IMR-90 (cell line): ENCODE measurements at regions not wholly inside any gene's neighbourhood (a gene's known extent, or its start where the extent isn't known, plus 50 kb on each side); places are given as distances from the start of the nearest gene placed in this dataset.

Experiments used
- ATAC-seq: fragments of 200-7000 bp; cut with Tn5 transposase; 2 replicates; pipeline ENCODE4 v1.9.1; 2020; ENCODE audit warnings: low read depth, mild to moderate bottlenecking, moderate library complexity
- BruUV-seq: library from RNA; stranded (reverse); fragments of 400-500 nt; replicated peaks from 2 replicates; lab custom pipeline; 2021; lab: Mats Ljungman, UMichigan
- CTCF ChIA-PET: fragments of 300-600 bp; formaldehyde crosslinking; extraction: SDS; loops from one replicate; lab custom pipeline; 2021; ENCODE audit warnings: antibody characterized with exemption; lab: Yijun Ruan, JAX
- POLR2A ChIA-PET: fragments of 300-600 bp; sonication (Branson Sonifier 250); formaldehyde crosslinking; loops from one replicate; lab custom pipeline; 2022; ENCODE audit warnings: antibody characterized with exemption; ENCODE audit not compliant: unreplicated experiment; lab: Charles Lee
- DNase-seq: peaks from one replicate; pipeline ENCODE4 v3.0.0; 2013
- H2AFZ ChIP-seq: replicated peaks from 2 replicates; pipeline ENCODE3; 2013; ENCODE audit warnings: low read length, mild to moderate bottlenecking; ENCODE audit not compliant: poor library complexity
- H2AK5ac ChIP-seq: 2 replicates; pipeline ENCODE4 v1.6.1; 2013; ENCODE audit warnings: low read depth, low read length, inconsistent platforms
- H2AK9ac ChIP-seq: replicated peaks from 2 replicates; pipeline ENCODE3; 2013; ENCODE audit warnings: mild to moderate bottlenecking, low read depth, low read length, moderate library complexity; ENCODE audit not compliant: poor library complexity
- H2BK120ac ChIP-seq: 2 replicates; pipeline ENCODE4 v1.6.1; 2013; ENCODE audit warnings: low read depth, low read length, inconsistent platforms
- H2BK15ac ChIP-seq: 3 replicates; pipeline ENCODE4 v1.6.1; 2013; ENCODE audit warnings: low read depth, low read length, inconsistent platforms
- H2BK20ac ChIP-seq: 2 replicates; pipeline ENCODE4 v1.6.1; 2013; ENCODE audit warnings: low read depth, mild to moderate bottlenecking, inconsistent platforms, low read length, moderate library complexity
- H2BK5ac ChIP-seq: 2 replicates; pipeline ENCODE4 v1.6.1; 2013; ENCODE audit warnings: mild to moderate bottlenecking, low read depth, low read length, inconsistent platforms; ENCODE audit not compliant: poor library complexity, severe bottlenecking
- H3K14ac ChIP-seq: replicated peaks from 2 replicates; pipeline ENCODE4 v1.6.1; 2013; ENCODE audit warnings: low read depth, low read length, inconsistent platforms
- H3K18ac ChIP-seq: 2 replicates; pipeline ENCODE4 v1.6.1; 2013; ENCODE audit warnings: low read depth, low read length, control low read depth
- H3K23ac ChIP-seq: 2 replicates; pipeline ENCODE4 v1.6.1; 2013; ENCODE audit warnings: low read depth, low read length, inconsistent platforms
- H3K27ac ChIP-seq: 2 replicates; pipeline ENCODE4 v1.5.1; 2013; ENCODE audit warnings: mild to moderate bottlenecking, control low read depth, low read length; ENCODE audit not compliant: insufficient read depth
- H3K27me3 ChIP-seq: 2 replicates; pipeline ENCODE4 v1.6.1; 2013; ENCODE audit warnings: low read length; ENCODE audit not compliant: control insufficient read depth, insufficient read depth
- H3K36me3 ChIP-seq: 2 replicates; pipeline ENCODE4 v1.6.1; 2013; ENCODE audit warnings: low read length, mixed read lengths; ENCODE audit not compliant: control insufficient read depth, insufficient read depth
- H3K4ac ChIP-seq: 2 replicates; pipeline ENCODE4 v1.6.1; 2013; ENCODE audit warnings: low read depth, low read length, inconsistent platforms
- H3K4me1 ChIP-seq: 2 replicates; pipeline ENCODE4 v1.6.1; 2013; ENCODE audit warnings: low read length, mixed read lengths; ENCODE audit not compliant: control insufficient read depth, insufficient read depth
- H3K4me2 ChIP-seq: 2 replicates; pipeline ENCODE4 v1.6.1; 2013; ENCODE audit warnings: low read depth, mild to moderate bottlenecking, control low read depth, low read length, moderate library complexity
- H3K4me3 ChIP-seq: 2 replicates; pipeline ENCODE4 v1.5.1; 2013; ENCODE audit warnings: low read depth, mild to moderate bottlenecking, control low read depth, low read length, moderate library complexity; ENCODE audit not compliant: insufficient read depth
- H3K56ac ChIP-seq: 2 replicates; pipeline ENCODE4 v1.6.1; 2013; ENCODE audit warnings: low read length, inconsistent platforms; ENCODE audit not compliant: insufficient read depth; ENCODE audit errors: extremely low read depth
- H3K79me1 ChIP-seq, 2 experiments: 2 replicates each; pipeline ENCODE4 v1.6.1; 2013; ENCODE audit warnings: low read length in 2 of 2, inconsistent platforms in 1 of 2, low read depth in 1 of 2
- H3K9ac ChIP-seq: 2 replicates; pipeline ENCODE4 v1.6.1; 2013; ENCODE audit warnings: low read depth, low read length, control low read depth
- H3K9me1 ChIP-seq: 2 replicates; pipeline ENCODE4 v1.6.1; 2013; ENCODE audit warnings: low read length, inconsistent platforms; ENCODE audit not compliant: insufficient read depth
- H3K9me3 ChIP-seq: 2 replicates; pipeline ENCODE4 v1.6.1; 2013; ENCODE audit warnings: low read length; ENCODE audit not compliant: control insufficient read depth, insufficient read depth
- H4K20me1 ChIP-seq: 2 replicates; pipeline ENCODE4 v1.6.1; 2013; ENCODE audit warnings: low read length, inconsistent platforms; ENCODE audit not compliant: insufficient read depth
- H4K5ac ChIP-seq: 2 replicates; pipeline ENCODE4 v1.6.1; 2013; ENCODE audit warnings: mild to moderate bottlenecking, low read depth, low read length, control low read depth
- H4K8ac ChIP-seq, 2 experiments: 2 replicates each; pipeline ENCODE4 v1.6.1; 2013; ENCODE audit warnings: low read depth in 2 of 2, low read length in 2 of 2, control low read depth in 1 of 2, inconsistent platforms in 1 of 2
- H4K91ac ChIP-seq: 2 replicates; pipeline ENCODE4 v1.6.1; 2013; ENCODE audit warnings: low read depth, low read length, inconsistent platforms; ENCODE audit not compliant: insufficient read depth
- BHLHE40 ChIP-seq: fragments of 150-350 bp; IDR thresholded peaks from 2 replicates; pipeline ENCODE4 v1.6.1; 2016; ENCODE audit warnings: mild to moderate bottlenecking, low read depth, low read length
- CEBPB ChIP-seq: IDR thresholded peaks from 2 replicates; pipeline ENCODE4 v1.6.1; 2012; ENCODE audit warnings: low read depth, low read length, improper control_type of control experiment
- CHD1 ChIP-seq: IDR thresholded peaks from 2 replicates; pipeline ENCODE4 v1.6.1; 2012; ENCODE audit warnings: low read depth, low read length, improper control_type of control experiment
- FOS ChIP-seq: fragments of 150-350 bp; IDR thresholded peaks from 2 replicates; pipeline ENCODE4 v1.6.1; 2016; ENCODE audit warnings: low read depth, low read length
- MAFK ChIP-seq: IDR thresholded peaks from 2 replicates; pipeline ENCODE4 v1.6.1; 2012; ENCODE audit warnings: low read depth, low read length, improper control_type of control experiment
- MAZ ChIP-seq: IDR thresholded peaks from 2 replicates; pipeline ENCODE4 v1.6.1; 2012; ENCODE audit warnings: low read depth, mild to moderate bottlenecking, low read length, improper control_type of control experiment, moderate library complexity, borderline replicate concordance
- MXI1 ChIP-seq: IDR thresholded peaks from 2 replicates; pipeline ENCODE4 v1.6.1; 2012; ENCODE audit warnings: low read depth, mild to moderate bottlenecking, low read length, moderate library complexity, borderline replicate concordance
- NFE2L2 ChIP-seq: fragments of 150-350 bp; IDR thresholded peaks from 2 replicates; pipeline ENCODE4 v1.6.1; 2016; ENCODE audit warnings: low read depth, mild to moderate bottlenecking, low read length
- POLR2A ChIP-seq: IDR thresholded peaks from 2 replicates; pipeline ENCODE4 v1.6.1; 2012; ENCODE audit warnings: mild to moderate bottlenecking, low read depth, low read length
- RAD21 ChIP-seq: IDR thresholded peaks from 2 replicates; pipeline ENCODE4 v1.6.1; 2012; ENCODE audit warnings: low read length, improper control_type of control experiment
- RCOR1 ChIP-seq: IDR thresholded peaks from 2 replicates; pipeline ENCODE4 v1.6.1; 2012; ENCODE audit warnings: mild to moderate bottlenecking, low read length, improper control_type of control experiment; ENCODE audit not compliant: insufficient replicate concordance
- RFX5 ChIP-seq: IDR thresholded peaks from 2 replicates; pipeline ENCODE4 v1.8.0; 2012; ENCODE audit warnings: low read depth, mild to moderate bottlenecking, low read length, moderate library complexity
- SMC3 ChIP-seq: fragments of 150-350 bp; IDR thresholded peaks from 2 replicates; pipeline ENCODE4 v1.6.1; 2016; ENCODE audit warnings: low read depth, mild to moderate bottlenecking, antibody characterized with exemption, low read length, moderate library complexity
- WGBS, 2 experiments: methylation state at CpG; one replicate each; pipeline versions ENCODE4 v1.1.5 to v1.1.7; 2013; ENCODE audit warnings: missing lambda C conversion rate in 2 of 2; ENCODE audit not compliant: insufficient read length in 1 of 2; ENCODE audit errors: extremely low coverage in 2 of 2; 5-methylcytosine and 5-hydroxymethylcytosine counted together
- dilution Hi-C: fragments of 300-500 bp; cut with HindIII; formaldehyde crosslinking; loops from one replicate; pipeline ENCODE4 v1.14.3; 2018; ENCODE audit warnings: low sequenced_read_pairs; ENCODE audit not compliant: unreplicated experiment
- in situ Hi-C: fragments of 300-500 bp; cut with MboI; formaldehyde crosslinking; loops from 3 replicates; pipeline ENCODE4 v1.14.3; 2019; ENCODE audit warnings: low sequenced_read_pairs, inconsistent platforms, mixed read lengths
- intact Hi-C: fragments of 100-400 bp; cut with micrococcal nuclease; formaldehyde crosslinking; loops from 2 replicates; pipeline ENCODE4 v1.10.0; 2022
- TF ChIP-seq, protein P1 (sequence below): conservative IDR thresholded peaks from 2 replicates; pipeline ENCODE4 v1.5.1; 2012; ENCODE audit warnings: mild to moderate bottlenecking, low read depth, low read length, improper control_type of control experiment
- TF ChIP-seq, protein P2 (sequence below): fragments of 150-350 bp; IDR thresholded peaks from 2 replicates; pipeline ENCODE4 v1.6.1; 2017; ENCODE audit warnings: mild to moderate bottlenecking, antibody characterized with exemption, low read length, low read depth
- TF ChIP-seq, protein P3 (sequence below): fragments of 150-350 bp; IDR thresholded peaks from 2 replicates; pipeline ENCODE4 v1.6.1; 2016; ENCODE audit warnings: low read depth, mild to moderate bottlenecking, low read length, moderate library complexity, borderline replicate concordance

DNA sequence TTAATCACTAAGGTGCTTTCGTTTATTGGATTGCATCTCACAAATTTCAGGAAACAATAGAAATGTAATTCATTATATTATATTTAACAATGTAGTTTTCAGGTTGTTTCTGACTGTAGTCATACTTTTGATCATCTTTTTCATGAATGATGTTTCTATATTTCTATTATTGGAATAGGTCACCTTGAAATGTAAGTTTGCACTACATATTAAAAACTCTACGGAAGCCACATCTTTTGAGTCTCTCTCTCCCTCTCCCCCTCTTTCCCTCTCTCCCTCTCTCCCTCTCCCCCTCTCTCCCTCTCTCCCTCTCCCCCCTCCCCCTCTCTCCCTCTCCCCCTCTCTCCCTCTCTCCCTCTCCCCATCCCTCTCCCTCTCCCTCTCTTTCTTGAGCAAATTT lies 131.3 kb upstream of the FBXL4 start:
- TF ChIP-seq MAFK: no peak
- TF ChIP-seq BHLHE40: no peak
- no peak for TF ChIP-seq SMC3
- TF ChIP-seq MAZ: no peak
- TF ChIP-seq RCOR1: no peak
- no peak for TF ChIP-seq RAD21
- no peak for TF ChIP-seq NFE2L2
- TF ChIP-seq CHD1: no peak
- no peak for TF ChIP-seq RFX5
- TF ChIP-seq MXI1: no peak
- TF ChIP-seq CEBPB: no peak
- TF ChIP-seq, protein P1, sequence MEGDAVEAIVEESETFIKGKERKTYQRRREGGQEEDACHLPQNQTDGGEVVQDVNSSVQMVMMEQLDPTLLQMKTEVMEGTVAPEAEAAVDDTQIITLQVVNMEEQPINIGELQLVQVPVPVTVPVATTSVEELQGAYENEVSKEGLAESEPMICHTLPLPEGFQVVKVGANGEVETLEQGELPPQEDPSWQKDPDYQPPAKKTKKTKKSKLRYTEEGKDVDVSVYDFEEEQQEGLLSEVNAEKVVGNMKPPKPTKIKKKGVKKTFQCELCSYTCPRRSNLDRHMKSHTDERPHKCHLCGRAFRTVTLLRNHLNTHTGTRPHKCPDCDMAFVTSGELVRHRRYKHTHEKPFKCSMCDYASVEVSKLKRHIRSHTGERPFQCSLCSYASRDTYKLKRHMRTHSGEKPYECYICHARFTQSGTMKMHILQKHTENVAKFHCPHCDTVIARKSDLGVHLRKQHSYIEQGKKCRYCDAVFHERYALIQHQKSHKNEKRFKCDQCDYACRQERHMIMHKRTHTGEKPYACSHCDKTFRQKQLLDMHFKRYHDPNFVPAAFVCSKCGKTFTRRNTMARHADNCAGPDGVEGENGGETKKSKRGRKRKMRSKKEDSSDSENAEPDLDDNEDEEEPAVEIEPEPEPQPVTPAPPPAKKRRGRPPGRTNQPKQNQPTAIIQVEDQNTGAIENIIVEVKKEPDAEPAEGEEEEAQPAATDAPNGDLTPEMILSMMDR: no peak
- no peak for TF ChIP-seq FOS
- TF ChIP-seq, protein P2, sequence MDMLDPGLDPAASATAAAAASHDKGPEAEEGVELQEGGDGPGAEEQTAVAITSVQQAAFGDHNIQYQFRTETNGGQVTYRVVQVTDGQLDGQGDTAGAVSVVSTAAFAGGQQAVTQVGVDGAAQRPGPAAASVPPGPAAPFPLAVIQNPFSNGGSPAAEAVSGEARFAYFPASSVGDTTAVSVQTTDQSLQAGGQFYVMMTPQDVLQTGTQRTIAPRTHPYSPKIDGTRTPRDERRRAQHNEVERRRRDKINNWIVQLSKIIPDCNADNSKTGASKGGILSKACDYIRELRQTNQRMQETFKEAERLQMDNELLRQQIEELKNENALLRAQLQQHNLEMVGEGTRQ: no peak
- TF ChIP-seq, protein P3, sequence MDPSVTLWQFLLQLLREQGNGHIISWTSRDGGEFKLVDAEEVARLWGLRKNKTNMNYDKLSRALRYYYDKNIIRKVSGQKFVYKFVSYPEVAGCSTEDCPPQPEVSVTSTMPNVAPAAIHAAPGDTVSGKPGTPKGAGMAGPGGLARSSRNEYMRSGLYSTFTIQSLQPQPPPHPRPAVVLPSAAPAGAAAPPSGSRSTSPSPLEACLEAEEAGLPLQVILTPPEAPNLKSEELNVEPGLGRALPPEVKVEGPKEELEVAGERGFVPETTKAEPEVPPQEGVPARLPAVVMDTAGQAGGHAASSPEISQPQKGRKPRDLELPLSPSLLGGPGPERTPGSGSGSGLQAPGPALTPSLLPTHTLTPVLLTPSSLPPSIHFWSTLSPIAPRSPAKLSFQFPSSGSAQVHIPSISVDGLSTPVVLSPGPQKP: no peak
- no peak for TF ChIP-seq POLR2A
- DNase-seq (no peak), ATAC-seq (no peak)
- POLR2A ChIA-PET: no interaction called here
- Histone ChIP-seq H3K9me3 (no peaks in the 10 kb centered on the region), H2BK20ac (no peak overlapping the region), H2AFZ (no peak overlapping the region), H3K4ac (no peak overlapping the region), H3K56ac (no peak overlapping the region), H2BK120ac (no peak overlapping the region), H4K91ac (no peak overlapping the region), H4K5ac (no peak overlapping the region), H3K79me1 (no peaks in the 10 kb centered on the region), H3K4me3 (no peak overlapping the region), H3K27me3 (no peaks in the 10 kb centered on the region), H3K9ac (no peak overlapping the region), H3K4me2 (no peak overlapping the region), H3K27ac (no peak overlapping the region), H3K9me1 (no peaks in the 10 kb centered on the region), H2AK5ac (no peak overlapping the region), H2AK9ac (no peak overlapping the region), H3K4me1 (no peaks in the 10 kb centered on the region), H2BK5ac (no peak overlapping the region), H3K23ac (no peak overlapping the region), H2BK15ac (no peak overlapping the region), H3K18ac (no peak overlapping the region), H4K8ac (no peak overlapping the region), H4K20me1 (no peaks in the 10 kb centered on the region), H3K36me3 (no peaks in the 10 kb centered on the region), H3K14ac (no peak overlapping the region)
- no TSS peak for BruUV-seq
- dilution Hi-C loops: no loop called here
- intact Hi-C loops: no loop called here
- CTCF ChIA-PET: no interaction called here
- WGBS, 2 experiments: no CpG with 5 or more reads among the region's 2 CpGs
- in situ Hi-C loops: no loop called here
